Hematopoietic multipotent progenitor cell (in vitro differentiated cells): ENCODE measurements at regions not wholly inside any gene's neighbourhood (a gene's known extent, or its start where the extent isn't known, plus 50 kb on each side); places are given as distances from the start of the nearest gene placed in this dataset.
"Not testable (repeated sequence)": the region's sequence is repeated elsewhere in the genome, so short reads cannot be mapped to it uniquely, and the experiment has no call there.

Source experiments
- DNase-seq, 3 donors: peaks; one replicate each; pipeline ENCODE4 v3.0.0-alpha.2; 2011 to 2015; ENCODE audit warnings: low read depth in 2 of 3, low spot score in 2 of 3

- DNase-seq: no peak
Measured at GRCh38 chr9:18256568-18256967, 217.4 kb upstream of the ADAMTSL1 start.

- peak in 2 of 3 donors; percentile 27 to 63 for DNase-seq
Measured at GRCh38 chr9:18260521-18260920, 213.4 kb upstream of the ADAMTSL1 start.

GRCh38 chr9:18261181-18261580 lies 212.8 kb upstream of the ADAMTSL1 start:
- DNase-seq: no peak

- DNase-seq: no peak
Measured at GRCh38 chr9:18263377-18263776, 210.6 kb upstream of the ADAMTSL1 start.

- no peak for DNase-seq
Measured at GRCh38 chr9:18268381-18268780, 205.6 kb upstream of the ADAMTSL1 start.

GRCh38 chr9:18269561-18269960 lies 204.4 kb upstream of the ADAMTSL1 start:
- DNase-seq: no peak

- no peak for DNase-seq
Measured at GRCh38 chr9:18274693-18275092, 199.3 kb upstream of the ADAMTSL1 start.

- no peak for DNase-seq
Measured at GRCh38 chr9:18275313-18275990, 198.5 kb upstream of the ADAMTSL1 start.

GRCh38 chr9:18281291-18281690 lies 192.7 kb upstream of the ADAMTSL1 start:
- DNase-seq: no peak

GRCh38 chr9:18294229-18294628 lies 179.7 kb upstream of the ADAMTSL1 start:
- DNase-seq: no peak

GRCh38 chr9:18296702-18297055 lies 177.3 kb upstream of the ADAMTSL1 start:
- no peak for DNase-seq

- DNase-seq: no peak
Measured at GRCh38 chr9:18297056-18297841, 176.7 kb upstream of the ADAMTSL1 start.

GRCh38 chr9:18299449-18299848 lies 174.5 kb upstream of the ADAMTSL1 start:
- no peak for DNase-seq

- not testable (repeated sequence) for DNase-seq
Measured at GRCh38 chr9:18305167-18305806, 168.7 kb upstream of the ADAMTSL1 start.

GRCh38 chr9:18314316-18314715 lies 159.6 kb upstream of the ADAMTSL1 start:
- no peak for DNase-seq

GRCh38 chr9:18317896-18318295 lies 156.1 kb upstream of the ADAMTSL1 start:
- DNase-seq: no peak

- no peak for DNase-seq
Measured at GRCh38 chr9:18319918-18320445, 154.0 kb upstream of the ADAMTSL1 start.

- DNase-seq: no peak
Measured at GRCh38 chr9:18324928-18325745, 148.8 kb upstream of the ADAMTSL1 start.

- DNase-seq: not testable (repeated sequence)
Measured at GRCh38 chr9:18325746-18326011, 148.3 kb upstream of the ADAMTSL1 start.

GRCh38 chr9:18327121-18327520 lies 146.8 kb upstream of the ADAMTSL1 start:
- no peak for DNase-seq
